HEK293 (cell line): ENCODE measurements at regions not wholly inside any gene's neighbourhood (a gene's known extent, or its start where the extent isn't known, plus 50 kb on each side); places are given as distances from the start of the nearest gene placed in this dataset.

Experiments used
- OSR2 ChIP-seq: fragments of 450-650 bp; formaldehyde crosslinking; IDR thresholded peaks from 2 replicates; pipeline ENCODE4 v1.5.1; 2016; ENCODE audit warnings: missing biosample characterization, missing genetic modification characterization
- SALL2 ChIP-seq: fragments of 450-650 bp; formaldehyde crosslinking; IDR thresholded peaks from 2 replicates; pipeline ENCODE4 v1.5.0; 2017; ENCODE audit warnings: missing biosample characterization, mild to moderate bottlenecking, missing genetic modification characterization, borderline replicate concordance
- SP2 ChIP-seq: fragments of 450-650 bp; formaldehyde crosslinking; IDR thresholded peaks from 2 replicates; pipeline ENCODE4 v1.5.1; 2016; ENCODE audit warnings: missing biosample characterization, missing genetic modification characterization
- ZBTB20 ChIP-seq: fragments of 450-650 bp; formaldehyde crosslinking; IDR thresholded peaks from 2 replicates; pipeline ENCODE4 v1.5.1; 2016; ENCODE audit warnings: missing biosample characterization, missing genetic modification characterization
- ZNF596 ChIP-seq: fragments of 450-650 bp; IDR thresholded peaks from 2 replicates; pipeline ENCODE4 v1.5.0; 2018; ENCODE audit warnings: missing biosample characterization, mild to moderate bottlenecking, missing genetic modification characterization, moderate library complexity
- ZNF626 ChIP-seq: fragments of 450-650 bp; sonication (Bioruptor Pico); formaldehyde crosslinking; IDR thresholded peaks from 2 replicates; pipeline ENCODE4 v1.5.1; 2018; ENCODE audit warnings: missing biosample characterization, missing genetic modification characterization, inconsistent platforms
- TF ChIP-seq, protein P1 (sequence below): fragments of 450-650 bp; formaldehyde crosslinking; IDR thresholded peaks from 2 replicates; pipeline ENCODE4 v1.5.1; 2016; ENCODE audit warnings: missing biosample characterization, missing genetic modification characterization
- TF ChIP-seq, protein P2 (sequence below): fragments of 450-650 bp; formaldehyde crosslinking; IDR thresholded peaks from 2 replicates; pipeline ENCODE4 v1.5.1; 2016; ENCODE audit warnings: missing biosample characterization, missing genetic modification characterization

- TF ChIP-seq, protein P1, sequence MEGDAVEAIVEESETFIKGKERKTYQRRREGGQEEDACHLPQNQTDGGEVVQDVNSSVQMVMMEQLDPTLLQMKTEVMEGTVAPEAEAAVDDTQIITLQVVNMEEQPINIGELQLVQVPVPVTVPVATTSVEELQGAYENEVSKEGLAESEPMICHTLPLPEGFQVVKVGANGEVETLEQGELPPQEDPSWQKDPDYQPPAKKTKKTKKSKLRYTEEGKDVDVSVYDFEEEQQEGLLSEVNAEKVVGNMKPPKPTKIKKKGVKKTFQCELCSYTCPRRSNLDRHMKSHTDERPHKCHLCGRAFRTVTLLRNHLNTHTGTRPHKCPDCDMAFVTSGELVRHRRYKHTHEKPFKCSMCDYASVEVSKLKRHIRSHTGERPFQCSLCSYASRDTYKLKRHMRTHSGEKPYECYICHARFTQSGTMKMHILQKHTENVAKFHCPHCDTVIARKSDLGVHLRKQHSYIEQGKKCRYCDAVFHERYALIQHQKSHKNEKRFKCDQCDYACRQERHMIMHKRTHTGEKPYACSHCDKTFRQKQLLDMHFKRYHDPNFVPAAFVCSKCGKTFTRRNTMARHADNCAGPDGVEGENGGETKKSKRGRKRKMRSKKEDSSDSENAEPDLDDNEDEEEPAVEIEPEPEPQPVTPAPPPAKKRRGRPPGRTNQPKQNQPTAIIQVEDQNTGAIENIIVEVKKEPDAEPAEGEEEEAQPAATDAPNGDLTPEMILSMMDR (tag by site-specific recombination): no peak
- TF ChIP-seq ZBTB20 (tag by site-specific recombination) (no peak), SP2 (tag by site-specific recombination) (no peak), ZNF596 (tag by site-specific recombination) (no peak), OSR2 (tag by site-specific recombination) (no peak), SALL2 (tag by site-specific recombination) (no peak), ZNF626 (tag by site-specific recombination) (no peak)
- TF ChIP-seq, protein P2, sequence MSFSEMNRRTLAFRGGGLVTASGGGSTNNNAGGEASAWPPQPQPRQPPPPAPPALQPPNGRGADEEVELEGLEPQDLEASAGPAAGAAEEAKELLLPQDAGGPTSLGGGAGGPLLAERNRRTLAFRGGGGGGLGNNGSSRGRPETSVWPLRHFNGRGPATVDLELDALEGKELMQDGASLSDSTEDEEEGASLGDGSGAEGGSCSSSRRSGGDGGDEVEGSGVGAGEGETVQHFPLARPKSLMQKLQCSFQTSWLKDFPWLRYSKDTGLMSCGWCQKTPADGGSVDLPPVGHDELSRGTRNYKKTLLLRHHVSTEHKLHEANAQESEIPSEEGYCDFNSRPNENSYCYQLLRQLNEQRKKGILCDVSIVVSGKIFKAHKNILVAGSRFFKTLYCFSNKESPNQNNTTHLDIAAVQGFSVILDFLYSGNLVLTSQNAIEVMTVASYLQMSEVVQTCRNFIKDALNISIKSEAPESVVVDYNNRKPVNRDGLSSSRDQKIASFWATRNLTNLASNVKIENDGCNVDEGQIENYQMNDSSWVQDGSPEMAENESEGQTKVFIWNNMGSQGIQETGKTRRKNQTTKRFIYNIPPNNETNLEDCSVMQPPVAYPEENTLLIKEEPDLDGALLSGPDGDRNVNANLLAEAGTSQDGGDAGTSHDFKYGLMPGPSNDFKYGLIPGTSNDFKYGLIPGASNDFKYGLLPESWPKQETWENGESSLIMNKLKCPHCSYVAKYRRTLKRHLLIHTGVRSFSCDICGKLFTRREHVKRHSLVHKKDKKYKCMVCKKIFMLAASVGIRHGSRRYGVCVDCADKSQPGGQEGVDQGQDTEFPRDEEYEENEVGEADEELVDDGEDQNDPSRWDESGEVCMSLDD (tag by site-specific recombination): no peak
These were observed 66.9 kb upstream of the BASP1 start for GRCh38 chr5:17150531-17150930.
